GM23248 (cell line): ENCODE measurements at regions not wholly inside any gene's neighbourhood (a gene's known extent, or its start where the extent isn't known, plus 50 kb on each side); places are given as distances from the start of the nearest gene placed in this dataset.

Experiments
- EZH2 ChIP-seq: fragments of 200-600 bp; sonication (generic); IDR thresholded peaks from 2 replicates; pipeline ENCODE4 v1.6.1; 2018; ENCODE audit warnings: antibody characterized with exemption, mild to moderate bottlenecking; ENCODE audit not compliant: insufficient read depth, poor library complexity, severe bottlenecking
- EZH2phosphoT487 ChIP-seq: fragments of 200-600 bp; sonication (generic); IDR thresholded peaks from 2 replicates; pipeline ENCODE4 v1.6.1; 2018; ENCODE audit warnings: antibody characterized with exemption, moderate library complexity, mild to moderate bottlenecking, low read depth; ENCODE audit not compliant: insufficient read depth

- no peak for TF ChIP-seq EZH2
- TF ChIP-seq EZH2phosphoT487, result no peak
Observed at GRCh38 chr13:31964168-31964567, 67.4 kb upstream of the FRY start.
